Stimulated activated CD8-positive, alpha-beta memory T cell treated with anti-CD3 and anti-CD28 coated beads, Interleukin-12 subunit alpha, Interleukin-12 subunit beta, amount 100 ng/mL, for 24 hours (primary cell): ENCODE measurements at regions not wholly inside any gene's neighbourhood (a gene's known extent, or its start where the extent isn't known, plus 50 kb on each side); places are given as distances from the start of the nearest gene placed in this dataset.
"Not testable (repeated sequence)": the region's sequence is repeated elsewhere in the genome, so short reads cannot be mapped to it uniquely, and the experiment has no call there.

ENCODE experiments used
- DNase-seq: peaks from one replicate; pipeline ENCODE4 v3.0.0-alpha.2; 2020; ENCODE audit errors: extremely low read depth

GRCh38 chr12:46492471-46493085 is 120.0 kb upstream of the SLC38A2 start:
- DNase-seq = no peak

GRCh38 chr12:46491548-46491947 is 119.0 kb upstream of the SLC38A2 start:
- DNase-seq = no peak

DNA sequence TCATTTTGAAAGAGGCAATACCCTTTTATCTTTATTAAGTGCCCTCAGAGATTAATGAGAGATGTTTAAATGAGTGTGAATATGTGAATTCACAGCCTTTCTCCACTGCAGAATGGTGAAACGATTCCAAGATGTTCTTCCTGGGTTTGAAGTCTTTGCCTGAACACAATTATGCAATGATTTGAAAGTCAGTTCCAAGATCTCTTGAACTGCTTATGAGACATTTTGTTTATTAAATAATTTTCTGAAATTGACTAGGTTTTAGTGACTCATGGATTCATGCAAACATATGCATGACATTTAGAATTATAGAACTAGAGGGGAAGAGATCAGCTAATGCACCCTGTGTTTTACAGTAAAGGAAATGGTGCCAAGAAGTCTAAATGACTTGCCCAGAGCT is 118.1 kb upstream of the SLC38A2 start:
- DNase-seq = no peak

DNA sequence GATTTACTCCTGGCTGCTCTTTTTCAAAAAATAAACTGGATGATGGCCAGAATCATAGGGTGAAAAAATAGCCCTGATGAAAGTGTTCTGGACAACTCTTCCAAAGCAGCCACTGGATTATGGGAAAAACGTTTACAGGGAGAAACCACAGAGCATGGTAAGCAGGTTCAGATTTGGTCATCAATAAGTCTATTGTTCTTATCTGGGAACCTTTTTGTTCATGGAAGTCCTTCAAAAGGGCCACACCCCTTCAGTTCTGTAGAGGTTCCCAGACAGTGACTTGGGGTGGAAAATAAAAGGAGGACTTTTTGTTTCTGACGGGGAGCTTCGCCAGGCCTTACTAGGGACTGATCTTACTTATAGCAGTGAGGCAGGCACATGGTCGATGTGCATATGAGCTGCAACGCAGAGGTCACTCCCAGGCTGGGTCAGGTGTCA is 117.4 kb upstream of the SLC38A2 start:
- DNase-seq = no peak

GRCh38 chr12:46487567-46488131 is 115.1 kb upstream of the SLC38A2 start:
- no peak for DNase-seq

GRCh38 chr12:46486588-46486987 is 114.0 kb upstream of the SLC38A2 start:
- no peak for DNase-seq

DNA sequence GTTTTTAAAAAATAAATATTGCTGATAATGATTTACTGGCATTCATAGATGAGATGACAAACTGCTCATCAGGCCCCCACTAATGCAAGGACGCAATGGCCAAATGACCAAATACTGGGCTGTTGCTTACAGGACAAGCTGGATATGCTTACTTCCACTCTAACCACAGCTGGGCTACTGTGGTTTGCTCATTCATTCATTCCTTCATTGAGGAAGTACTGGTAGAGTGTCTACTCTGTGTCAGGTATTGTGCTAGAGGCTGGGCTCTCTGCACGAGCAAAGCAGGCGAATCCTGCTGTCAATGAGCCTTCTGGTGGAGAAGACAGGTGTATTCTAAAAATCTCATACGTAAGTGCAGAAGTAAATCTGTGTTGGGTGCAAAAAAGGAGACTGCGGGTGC is 113.3 kb upstream of the SLC38A2 start:
- DNase-seq = no peak

GRCh38 chr12:46484396-46485061 is 112.0 kb upstream of the SLC38A2 start:
- DNase-seq = no peak

DNA sequence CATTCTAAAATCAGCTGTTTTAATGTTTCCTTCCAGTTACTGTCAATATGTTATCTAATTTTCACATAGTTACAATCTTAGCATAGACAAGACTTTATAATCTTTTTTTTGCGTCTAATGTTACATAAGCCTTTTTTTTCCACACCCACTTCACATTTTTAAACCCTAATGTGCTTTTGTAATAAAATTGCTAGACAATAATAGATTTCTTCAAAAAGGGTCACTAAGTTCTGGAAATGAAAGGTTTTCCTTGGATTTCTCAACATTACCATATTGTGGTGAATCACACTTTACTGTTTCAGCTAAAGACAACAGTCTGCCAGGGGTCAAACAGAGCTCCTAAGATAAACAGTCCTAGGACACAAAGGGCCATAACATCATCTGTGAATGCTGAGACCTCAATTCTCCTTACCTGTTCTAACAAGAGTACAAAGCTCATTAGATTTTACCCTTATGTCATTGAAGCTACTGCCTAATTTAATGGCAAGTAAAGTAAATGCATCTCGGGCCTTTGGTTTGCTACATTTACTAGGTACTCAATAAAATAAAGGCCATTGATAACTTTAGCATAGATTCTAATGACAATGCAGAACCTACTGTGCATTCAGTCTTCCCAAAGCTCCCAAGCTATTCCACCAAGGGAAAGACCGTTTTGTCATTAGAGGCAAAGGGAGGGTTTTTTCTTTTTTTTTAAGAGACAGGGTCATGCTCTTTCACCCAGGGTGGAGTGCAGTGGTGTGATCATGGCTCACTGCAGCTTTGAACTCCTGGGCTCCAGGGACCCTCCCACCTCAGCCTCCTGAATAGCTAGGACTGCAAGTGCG is 111.2 kb upstream of the SLC38A2 start:
- DNase-seq = no peak

GRCh38 chr12:46480724-46481123 is 108.2 kb upstream of the SLC38A2 start:
- DNase-seq = no peak

- no peak for DNase-seq
Measured at GRCh38 chr12:46480316-46480715, 107.7 kb upstream of the SLC38A2 start.

- no peak for DNase-seq
Measured at GRCh38 chr12:46478123-46478522, 105.5 kb upstream of the SLC38A2 start.

DNA sequence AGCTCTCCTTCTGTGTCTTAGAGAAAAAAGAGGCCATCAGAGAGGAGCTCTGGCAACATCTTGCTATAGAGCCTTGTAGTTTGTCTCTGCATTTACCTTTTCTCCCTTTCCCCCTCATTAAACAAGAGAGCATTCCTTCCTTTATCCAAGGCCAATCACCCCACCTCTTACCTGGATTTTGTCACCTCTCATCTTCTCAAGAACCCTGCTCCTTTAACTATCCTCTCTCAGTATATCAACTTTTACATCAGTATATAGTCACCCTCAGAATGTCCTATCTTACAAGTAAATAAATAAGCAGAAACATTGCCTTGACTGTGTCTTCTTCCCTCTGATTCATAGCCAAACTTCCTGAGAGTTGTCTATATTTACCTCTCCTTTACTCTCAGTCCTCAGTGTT is 105.0 kb upstream of the SLC38A2 start:
- no peak for DNase-seq

GRCh38 chr12:46475972-46476645 is 103.5 kb upstream of the SLC38A2 start:
- no peak for DNase-seq

DNA sequence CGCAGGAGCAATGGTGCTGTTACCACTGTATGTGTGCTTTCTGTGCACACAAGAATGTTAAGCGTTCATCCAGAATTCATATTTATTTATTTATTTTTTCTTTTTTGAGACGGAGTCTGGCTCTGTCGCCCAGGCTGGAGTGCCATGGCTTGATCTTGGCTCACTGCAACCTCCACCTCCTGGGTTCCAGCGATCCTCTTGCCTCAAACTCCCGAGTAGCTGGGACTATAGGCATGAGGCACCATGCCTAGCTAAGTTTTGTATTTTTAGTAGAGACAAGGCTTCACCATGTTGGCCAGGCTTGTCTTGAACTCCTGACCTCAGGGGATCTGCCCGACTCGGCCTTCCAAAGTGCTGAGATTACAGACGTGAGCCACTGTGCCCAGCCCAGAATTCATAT is 101.8 kb upstream of the SLC38A2 start:
- not testable (repeated sequence) for DNase-seq

DNA sequence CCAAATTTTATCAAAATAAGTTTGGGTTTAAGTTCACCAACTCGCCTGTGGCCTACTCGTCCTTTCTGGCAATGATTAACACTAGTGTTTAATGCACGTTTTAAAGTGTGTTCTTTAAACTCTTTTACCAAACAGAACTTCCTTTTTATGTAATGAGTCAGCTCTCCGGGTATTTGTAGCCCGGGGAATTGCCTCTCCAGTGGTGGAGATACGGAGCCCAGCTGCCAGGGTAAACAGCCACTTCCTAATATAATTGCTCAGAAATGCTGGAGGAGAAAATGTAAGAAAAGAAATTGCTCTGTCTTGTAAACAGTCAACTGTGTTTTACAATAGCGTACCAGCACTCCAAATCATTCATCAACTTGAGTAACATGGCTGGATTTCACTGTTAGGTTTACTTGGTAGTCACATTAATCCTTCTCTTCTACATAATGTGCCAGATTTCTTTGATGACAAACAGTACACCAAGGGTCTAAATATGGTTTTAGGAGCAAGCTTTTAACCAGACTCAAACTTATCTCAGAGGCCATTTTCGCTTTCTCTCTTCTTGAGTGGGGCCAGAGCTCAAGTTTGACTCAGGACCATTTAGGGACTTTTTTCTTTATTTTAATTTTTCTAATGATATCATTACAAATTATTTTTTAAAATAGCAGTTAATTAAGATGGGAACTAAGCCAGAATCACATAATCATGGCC is 101.2 kb upstream of the SLC38A2 start:
- no peak for DNase-seq

- DNase-seq = no peak
Measured at GRCh38 chr12:46472893-46473633, 100.5 kb upstream of the SLC38A2 start.

DNA sequence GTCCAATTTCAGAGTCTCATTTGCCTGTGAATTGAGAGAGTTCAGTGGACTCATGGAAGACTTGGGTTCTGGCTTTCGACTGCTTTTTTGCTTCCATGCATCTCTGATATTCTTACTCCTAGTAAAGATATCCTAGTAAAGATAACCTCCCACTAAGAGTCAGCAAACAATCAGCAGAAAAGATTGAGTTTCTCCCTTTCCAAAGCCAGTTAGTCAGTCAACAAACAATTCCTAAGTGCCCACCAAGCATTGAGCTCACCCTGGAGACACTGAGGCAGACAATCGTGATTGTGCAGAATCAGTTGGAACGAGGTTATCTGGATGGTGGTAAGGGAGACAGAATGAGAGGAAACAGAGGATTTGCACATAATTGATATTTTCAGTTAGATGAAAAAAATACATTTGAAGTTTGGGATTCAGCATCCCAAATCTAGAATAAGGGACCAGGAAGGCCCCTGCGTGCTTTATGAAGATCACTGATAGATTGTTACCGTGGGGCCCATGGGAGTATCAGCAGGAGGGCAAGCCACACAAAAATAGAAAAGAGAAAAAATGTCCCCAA is 99.7 kb upstream of the SLC38A2 start:
- no peak for DNase-seq

GRCh38 chr12:46471404-46471803 is 98.8 kb upstream of the SLC38A2 start:
- DNase-seq = no peak

DNA sequence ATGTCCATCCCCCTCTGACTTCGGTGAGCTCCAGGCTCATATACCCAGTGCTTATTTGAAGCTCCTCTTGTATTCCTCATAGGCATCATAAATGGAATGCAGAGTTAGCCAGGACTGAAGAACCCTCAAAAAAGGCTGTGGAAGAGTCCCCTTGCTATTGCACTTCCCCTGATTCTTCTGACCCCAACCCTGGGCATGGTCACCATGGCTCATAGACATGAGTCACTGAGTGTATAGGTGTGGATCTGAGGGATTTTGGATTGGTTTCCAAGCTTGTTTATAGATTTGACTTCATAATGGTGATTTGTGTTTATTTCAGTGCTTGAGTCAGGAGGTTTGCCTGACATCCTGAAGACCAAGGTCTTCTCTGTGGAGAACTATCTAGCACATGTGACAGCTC is 98.4 kb upstream of the SLC38A2 start:
- no peak for DNase-seq
